Neural cell (in vitro differentiated cells): ENCODE measurements at regions not wholly inside any gene's neighbourhood (a gene's known extent, or its start where the extent isn't known, plus 50 kb on each side); places are given as distances from the start of the nearest gene placed in this dataset.

Source experiments
- H2AFZ ChIP-seq: fragments of 200-600, 300-800 bp; sonication (generic), shearing (Covaris generic); 2 replicates; pipeline ENCODE4 v1.6.0; 2014; ENCODE audit warnings: low read depth, mild to moderate bottlenecking, antibody characterized with exemption, low read length, moderate library complexity
- H3F3A ChIP-seq: fragments of 200-600 bp; shearing (Covaris generic); 2 replicates; pipeline ENCODE4 v1.6.1; 2016; ENCODE audit warnings: mild to moderate bottlenecking, moderate library complexity, mixed read lengths, antibody characterized with exemption, low read length; ENCODE audit not compliant: insufficient read depth, poor library complexity, severe bottlenecking
- H3K27ac ChIP-seq: fragments of 200-600, 300-800 bp; sonication (generic), shearing (Covaris generic); 2 replicates; pipeline ENCODE4 v1.5.1; 2014; ENCODE audit warnings: mild to moderate bottlenecking, low read length, moderate library complexity
- H3K27me3 ChIP-seq: fragments of 300-800, 200-600 bp; sonication (generic), shearing (Covaris generic); 2 replicates; pipeline ENCODE4 v1.6.0; 2014; ENCODE audit warnings: mild to moderate bottlenecking, low read depth, low read length, moderate library complexity; ENCODE audit not compliant: insufficient read depth
- H3K36me3 ChIP-seq: fragments of 300-800, 200-600 bp; sonication (generic), shearing (Covaris generic); 2 replicates; pipeline ENCODE4 v1.5.1; 2014; ENCODE audit warnings: mild to moderate bottlenecking, antibody characterized with exemption, low read length, moderate library complexity; ENCODE audit not compliant: insufficient read depth
- H3K4me2 ChIP-seq: fragments of 300-800, 200-600 bp; sonication (generic), shearing (Covaris generic); 2 replicates; pipeline ENCODE4 v1.6.0; 2014; ENCODE audit warnings: mild to moderate bottlenecking, low read length
- H3K4me3 ChIP-seq: fragments of 300-800, 200-600 bp; sonication (generic), shearing (Covaris generic); 2 replicates; pipeline ENCODE4 v1.5.1; 2014; ENCODE audit warnings: mild to moderate bottlenecking, low read length, moderate library complexity
- H3K79me2 ChIP-seq: fragments of 200-600 bp; shearing (Covaris generic); replicated peaks from 2 replicates; pipeline ENCODE4 v1.6.0; 2014; ENCODE audit warnings: mild to moderate bottlenecking, low read length, moderate library complexity; ENCODE audit not compliant: insufficient read depth
- H3K9ac ChIP-seq: fragments of 300-800, 200-600 bp; sonication (generic), shearing (Covaris generic); 2 replicates; pipeline ENCODE4 v1.6.1; 2016; ENCODE audit warnings: mild to moderate bottlenecking, low read length, mixed read lengths
- H3K9me2 ChIP-seq: fragments of 200-600 bp; shearing (Covaris generic); 2 replicates; pipeline ENCODE4 v1.6.1; 2016; ENCODE audit warnings: mild to moderate bottlenecking, low read length, mixed read lengths; ENCODE audit not compliant: insufficient read depth
- H3K9me3 ChIP-seq: fragments of 200-600, 300-800 bp; sonication (generic), shearing (Covaris generic); 2 replicates; pipeline ENCODE4 v1.6.1; 2016; ENCODE audit warnings: mild to moderate bottlenecking, mixed run types, low read length, moderate library complexity, mixed read lengths
- H4K20me1 ChIP-seq: fragments of 200-600 bp; shearing (Covaris generic); 2 replicates; pipeline ENCODE4 v1.6.1; 2016; ENCODE audit warnings: mild to moderate bottlenecking, mixed run types; ENCODE audit not compliant: insufficient read depth
- CTCF ChIP-seq: fragments of 450-650 bp; IDR thresholded peaks from 2 replicates; pipeline ENCODE4 v1.5.1; 2014; ENCODE audit warnings: antibody characterized with exemption, mild to moderate bottlenecking, moderate library complexity; ENCODE audit not compliant: poor library complexity, severe bottlenecking
- EP300 ChIP-seq: fragments of 450-650 bp; conservative IDR thresholded peaks from 2 replicates; pipeline ENCODE4 v1.6.1; 2014; ENCODE audit warnings: antibody characterized with exemption, mild to moderate bottlenecking, moderate library complexity; ENCODE audit not compliant: poor library complexity, severe bottlenecking
- EZH2 ChIP-seq: fragments of 200-600, 300-800 bp; shearing (Covaris generic), sonication (generic); IDR thresholded peaks from 2 replicates; pipeline ENCODE4 v1.6.1; 2014; ENCODE audit warnings: antibody characterized with exemption, low read length, borderline replicate concordance, mild to moderate bottlenecking; ENCODE audit not compliant: insufficient read depth, poor library complexity, severe bottlenecking
- MXI1 ChIP-seq: fragments of 450-650 bp; conservative IDR thresholded peaks from 2 replicates; pipeline ENCODE4 v1.6.1; 2014; ENCODE audit warnings: antibody characterized with exemption, mild to moderate bottlenecking; ENCODE audit not compliant: poor library complexity, severe bottlenecking
- POLR2AphosphoS5 ChIP-seq: IDR thresholded peaks from 2 replicates; pipeline ENCODE4 v1.6.1; 2012
- RAD21 ChIP-seq: fragments of 450-650 bp; conservative IDR thresholded peaks from 2 replicates; pipeline ENCODE4 v1.6.1; 2014; ENCODE audit warnings: antibody characterized with exemption, mild to moderate bottlenecking, moderate library complexity
- REST ChIP-seq: IDR thresholded peaks from 2 replicates; pipeline ENCODE4 v1.6.1; 2012; ENCODE audit warnings: borderline replicate concordance
- SMC3 ChIP-seq: fragments of 450-650 bp; conservative IDR thresholded peaks from 2 replicates; pipeline ENCODE4 v1.6.1; 2014; ENCODE audit warnings: antibody characterized with exemption, mild to moderate bottlenecking, moderate library complexity; ENCODE audit not compliant: poor library complexity
- TAF1 ChIP-seq: IDR thresholded peaks from 2 replicates; pipeline ENCODE4 v1.6.1; 2012; ENCODE audit warnings: low read depth

GRCh38 chr2:217154923-217155322 is 295.1 kb upstream of the TNP1 start:
- Histone ChIP-seq H3F3A (no peaks in the 10 kb centered on the region), H3K27ac (no peak overlapping the region), H4K20me1 (no peaks in the 10 kb centered on the region), H3K9ac (no peak overlapping the region), H3K4me3 (no peak overlapping the region), H3K27me3 (no peaks in the 10 kb centered on the region), H3K4me2 (no peak overlapping the region), H2AFZ (no peak overlapping the region), H3K9me3 (no peaks in the 10 kb centered on the region), H3K36me3 (no peaks in the 10 kb centered on the region), H3K79me2 (no peaks in the 10 kb centered on the region), H3K9me2 (no peaks in the 10 kb centered on the region)
- TF ChIP-seq SMC3 (no peak), MXI1 (no peak), EP300 (no peak), TAF1 (no peak), CTCF (no peak), RAD21 (no peak), POLR2AphosphoS5 (no peak), EZH2 (no peak)

- Histone ChIP-seq H3K4me3 (no peak overlapping the region), H3K36me3 (no peaks in the 10 kb centered on the region), H2AFZ (no peak overlapping the region), H3K27ac (no peak overlapping the region), H3K79me2 (no peaks in the 10 kb centered on the region), H4K20me1 (no peaks in the 10 kb centered on the region), H3K4me2 (no peak overlapping the region), H3K27me3 (no peaks in the 10 kb centered on the region), H3F3A (no peaks in the 10 kb centered on the region), H3K9ac (no peak overlapping the region), H3K9me2 (no peaks in the 10 kb centered on the region), H3K9me3 (no peaks in the 10 kb centered on the region)
- TF ChIP-seq CTCF (no peak), REST (no peak), MXI1 (no peak)
Measured at GRCh38 chr2:217153510-217153909, 293.6 kb upstream of the TNP1 start.
